PC-3 (cell line): ENCODE measurements at regions not wholly inside any gene's neighbourhood (a gene's known extent, or its start where the extent isn't known, plus 50 kb on each side); places are given as distances from the start of the nearest gene placed in this dataset.

ENCODE experiments used
- ATAC-seq: fragments of 200-7000 bp; cut with Tn5 transposase; 2 replicates; pipeline ENCODE4 v1.9.1; 2020; ENCODE audit warnings: mild to moderate bottlenecking, moderate library complexity
- BruUV-seq: library from RNA; stranded (reverse); fragments of 400-500 nt; replicated peaks from 2 replicates; lab custom pipeline; 2021; lab: Mats Ljungman, UMichigan
- CTCF ChIA-PET: fragments of 300-600 bp; sonication (Branson Sonifier 250); formaldehyde crosslinking; loops from one replicate; lab custom pipeline; 2022; ENCODE audit warnings: antibody characterized with exemption; lab: Charles Lee
- POLR2A ChIA-PET: fragments of 300-600 bp; sonication (Branson Sonifier 250); formaldehyde crosslinking; loops from one replicate; lab custom pipeline; 2022; ENCODE audit warnings: antibody characterized with exemption; ENCODE audit not compliant: unreplicated experiment; lab: Charles Lee
- DNase-seq: peaks from one replicate; pipeline ENCODE4 v3.0.0-alpha.2; 2015
- H2AFZ ChIP-seq: fragments of 300-600 bp; sonication (generic); 2 replicates; pipeline ENCODE4 v1.6.0; 2016; ENCODE audit warnings: antibody characterized with exemption, low read length
- H3F3A ChIP-seq: fragments of 300-600 bp; sonication (generic); one replicate; pipeline ENCODE4 v1.6.0; 2017; ENCODE audit warnings: antibody characterized with exemption, low read length, control low read depth, mild to moderate bottlenecking; ENCODE audit not compliant: unreplicated experiment
- H3K27ac ChIP-seq: fragments of 300-600 bp; sonication (generic); 2 replicates; pipeline ENCODE4 v1.5.1; 2016; ENCODE audit warnings: mild to moderate bottlenecking, low read length
- H3K27me3 ChIP-seq: fragments of 300-600 bp; sonication (generic); 2 replicates; pipeline ENCODE4 v1.6.1; 2016; ENCODE audit warnings: low read length, mixed read lengths
- H3K36me3 ChIP-seq: fragments of 300-600 bp; sonication (generic); 2 replicates; pipeline ENCODE4 v1.6.1; 2016; ENCODE audit warnings: low read depth, mixed run types, low read length, mixed read lengths
- H3K4me1 ChIP-seq: fragments of 300-600 bp; sonication (generic); 2 replicates; pipeline ENCODE4 v1.5.1; 2016; ENCODE audit warnings: low read length; ENCODE audit not compliant: insufficient read depth
- H3K4me2 ChIP-seq: fragments of 300-600 bp; sonication (generic); 2 replicates; pipeline ENCODE4 v1.6.0; 2016; ENCODE audit warnings: low read length
- H3K4me3 ChIP-seq: fragments of 300-600 bp; sonication (generic); 2 replicates; pipeline ENCODE4 v1.5.1; 2016; ENCODE audit warnings: mild to moderate bottlenecking, low read length, mixed read lengths
- H3K79me2 ChIP-seq: fragments of 300-600 bp; sonication (generic); 2 replicates; pipeline ENCODE4 v1.6.1; 2017; ENCODE audit warnings: low read length, mixed read lengths
- H3K9ac ChIP-seq: fragments of 300-600 bp; sonication (generic); 2 replicates; pipeline ENCODE4 v1.6.0; 2016; ENCODE audit warnings: mild to moderate bottlenecking, low read length
- H3K9me2 ChIP-seq: fragments of 300-600 bp; sonication (generic); replicated peaks from 2 replicates; pipeline ENCODE4 v1.6.1; 2016; ENCODE audit warnings: mixed run types, low read length, mixed read lengths
- H3K9me3 ChIP-seq: fragments of 300-600 bp; sonication (generic); 2 replicates; pipeline ENCODE4 v1.6.1; 2016; ENCODE audit warnings: low read length, mixed read lengths
- H4K20me1 ChIP-seq: fragments of 300-600 bp; sonication (generic); 2 replicates; pipeline ENCODE4 v1.6.1; 2016; ENCODE audit warnings: low read length, mixed read lengths
- CTCF ChIP-seq: fragments of 300-600 bp; sonication (generic); conservative IDR thresholded peaks from 2 replicates; pipeline ENCODE4 v1.5.1; 2017; ENCODE audit warnings: antibody characterized with exemption, low read depth, mild to moderate bottlenecking, low read length
- EZH2 ChIP-seq: fragments of 300-600 bp; sonication (generic); IDR thresholded peaks from one replicate; pipeline ENCODE4 v1.6.1; 2017; ENCODE audit warnings: antibody characterized with exemption, mild to moderate bottlenecking, low read length; ENCODE audit not compliant: unreplicated experiment
- EZH2phosphoT487 ChIP-seq: fragments of 300-600 bp; sonication (generic); IDR thresholded peaks from 2 replicates; pipeline ENCODE4 v1.6.1; 2018; ENCODE audit warnings: mild to moderate bottlenecking, antibody characterized with exemption, low read length, borderline replicate concordance
- intact Hi-C: fragments of 100-400 bp; cut with micrococcal nuclease; formaldehyde crosslinking; loops from 2 replicates; pipeline ENCODE4 v1.9.0; 2023

- Histone ChIP-seq H3K4me3 (no peak overlapping the region), H3K27me3 (no peaks in the 10 kb centered on the region), H3K79me2 (no peaks in the 10 kb centered on the region), H4K20me1 (no peaks in the 10 kb centered on the region), H3K36me3 (no peaks in the 10 kb centered on the region), H3K9me3 (no peaks in the 10 kb centered on the region), H3K9me2 (no peaks in the 10 kb centered on the region), H3K9ac (peak overlapping the region; percentile 80), H3K4me2 (peak overlapping the region; percentile 61), H2AFZ (no peak overlapping the region), H3K27ac (peak overlapping the region; percentile 97), H3K4me1 (peaks cover 49% of the 10 kb centered on the region), H3F3A (peaks cover 16% of the 10 kb centered on the region)
- ATAC-seq = peak; percentile 19
- ChIA-PET POLR2A (interaction anchor here (0.5 kb wide), 1 partner anchor 10 kb away, joined by 3 read pairs; no protein-coding TSS in a partner anchor), CTCF (interaction anchor here (0.9 to 1.4 kb wide), 2 partner anchors 44 to 199 kb away, joined by 3 to 7 read pairs; no protein-coding TSS in a partner anchor)
- TF ChIP-seq CTCF = no peak
- no peak for TF ChIP-seq EZH2
- no peak for TF ChIP-seq EZH2phosphoT487
- peak; percentile 94 for DNase-seq
- BruUV-seq = no TSS peak
- intact Hi-C loops = loop anchor here (10.0 kb wide), 2 partner anchors 150 to 250 kb away; no protein-coding TSS in a partner anchor
Observed at GRCh38 chr6:44674226-44675155, 287.0 kb downstream of the CDC5L start.

GRCh38 chr6:44675449-44675848, 287.9 kb downstream of the CDC5L start:
- intact Hi-C loops = loop anchor here (10.0 kb wide), 2 partner anchors 149 to 249 kb away; no protein-coding TSS in a partner anchor

More at GRCh38 chr6:44675449-44675848, 287.9 kb downstream of the CDC5L start:
- Histone ChIP-seq H3K27me3 (no peaks in the 10 kb centered on the region), H3K9me3 (no peaks in the 10 kb centered on the region), H3K9me2 (no peaks in the 10 kb centered on the region), H4K20me1 (no peaks in the 10 kb centered on the region), H3K9ac (peak overlapping the region; percentile 80), H3K4me3 (no peak overlapping the region), H2AFZ (no peak overlapping the region), H3F3A (peaks cover 16% of the 10 kb centered on the region), H3K4me1 (peaks cover 49% of the 10 kb centered on the region), H3K79me2 (no peaks in the 10 kb centered on the region), H3K4me2 (peak overlapping the region; percentile 68), H3K27ac (peak overlapping the region; percentile 97), H3K36me3 (no peaks in the 10 kb centered on the region)
- POLR2A ChIA-PET = no interaction called here
- ATAC-seq (peak; percentile 64), DNase-seq (peak; percentile 89)
- CTCF ChIA-PET = interaction anchor here (0.6 to 1.8 kb wide), 6 partner anchors 20 to 1247 kb away, joined by 3 to 7 read pairs (median 5); no protein-coding TSS in a partner anchor
- BruUV-seq = no TSS peak
- TF ChIP-seq EZH2phosphoT487 (no peak), CTCF (peak; percentile 37), EZH2 (no peak)
